ENCODE measurements at regions not wholly inside any gene's neighbourhood (a gene's known extent, or its start where the extent isn't known, plus 50 kb on each side); places are given as distances from the start of the nearest gene placed in this dataset.
A peak's percentile ranks its signal among the peaks of the same experiment; 100 is the strongest.

- peaks cover 20% of the 10 kb centered on the region for H3K4me1 Mint-ChIP-seq
Measured at GRCh38 chr12:124436366-124436765, 131.0 kb downstream of the NCOR2 start.

DNA sequence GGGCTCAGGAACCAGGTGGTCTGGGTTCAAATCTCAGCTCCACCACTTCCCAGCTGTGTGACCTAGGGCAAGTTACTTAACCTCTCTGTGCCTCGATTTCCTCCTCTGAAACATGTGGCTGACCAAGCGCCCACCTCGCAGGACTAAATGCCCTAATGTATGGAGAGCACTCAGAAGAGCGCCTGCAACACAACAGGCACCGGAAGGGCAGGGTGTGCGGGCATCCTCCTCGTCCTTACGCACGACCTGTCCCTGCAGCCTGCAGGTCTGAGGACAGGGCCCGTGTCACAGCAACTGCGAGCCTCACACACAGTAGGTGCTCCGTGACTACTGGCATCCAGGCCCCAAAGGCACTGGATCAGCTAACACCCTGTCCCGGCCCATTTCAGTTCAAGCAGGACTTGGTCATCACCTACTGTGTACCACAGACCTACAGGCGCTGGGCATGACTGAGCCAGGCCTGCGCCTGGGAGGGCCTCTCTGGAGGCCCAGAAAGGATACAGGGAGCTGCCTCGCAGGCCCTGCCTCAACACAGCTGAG, 131.5 kb downstream of the NCOR2 start:
- 95% methylated on average over 13 of the region's 16 CpGs for WGBS (ENCODE audit: insufficient coverage)
- no peak overlapping the region for H3K4me2 ChIP-seq (replicated peaks; ENCODE audit: extremely low read depth, low read length, poor library complexity, severe bottlenecking)
- peaks cover 37 to 57% of the 10 kb centered on the region in 2 donors for H3K36me3 ChIP-seq (replicated peaks in 1 of 2; ENCODE audit: control insufficient read depth in 1 of 2, insufficient read depth in 2 of 2, low read length in 2 of 2)
- no peaks in the 10 kb centered on the region for H3K27me3 ChIP-seq (ENCODE audit: control insufficient read depth in 2 of 2, insufficient read depth in 2 of 2, low read length in 2 of 2)
- H3K4me3 ChIP-seq (replicated peaks in 1 of 3; ENCODE audit: low read depth in 2 of 3, low read length in 3 of 3): no peak overlapping the region
- H3K27ac ChIP-seq (ENCODE audit: low read depth in 1 of 2, low read length in 2 of 2): no peak overlapping the region
- no peak overlapping the region for H2AFZ ChIP-seq (ENCODE audit: insufficient read depth, low read depth, low read length, poor library complexity, severe bottlenecking)
- H3K27me3 Mint-ChIP-seq (ENCODE audit: low read depth in 3 of 3): peaks cover 0 to 6% (median 0%) of the 10 kb centered on the region in 3 donors
- H3K27ac Mint-ChIP-seq: peak overlapping the region in 1 of 7 donors; percentile 70
- H3K9me3 Mint-ChIP-seq: no peaks in the 10 kb centered on the region
- TF ChIP-seq, protein P1, sequence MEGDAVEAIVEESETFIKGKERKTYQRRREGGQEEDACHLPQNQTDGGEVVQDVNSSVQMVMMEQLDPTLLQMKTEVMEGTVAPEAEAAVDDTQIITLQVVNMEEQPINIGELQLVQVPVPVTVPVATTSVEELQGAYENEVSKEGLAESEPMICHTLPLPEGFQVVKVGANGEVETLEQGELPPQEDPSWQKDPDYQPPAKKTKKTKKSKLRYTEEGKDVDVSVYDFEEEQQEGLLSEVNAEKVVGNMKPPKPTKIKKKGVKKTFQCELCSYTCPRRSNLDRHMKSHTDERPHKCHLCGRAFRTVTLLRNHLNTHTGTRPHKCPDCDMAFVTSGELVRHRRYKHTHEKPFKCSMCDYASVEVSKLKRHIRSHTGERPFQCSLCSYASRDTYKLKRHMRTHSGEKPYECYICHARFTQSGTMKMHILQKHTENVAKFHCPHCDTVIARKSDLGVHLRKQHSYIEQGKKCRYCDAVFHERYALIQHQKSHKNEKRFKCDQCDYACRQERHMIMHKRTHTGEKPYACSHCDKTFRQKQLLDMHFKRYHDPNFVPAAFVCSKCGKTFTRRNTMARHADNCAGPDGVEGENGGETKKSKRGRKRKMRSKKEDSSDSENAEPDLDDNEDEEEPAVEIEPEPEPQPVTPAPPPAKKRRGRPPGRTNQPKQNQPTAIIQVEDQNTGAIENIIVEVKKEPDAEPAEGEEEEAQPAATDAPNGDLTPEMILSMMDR (IDR thresholded peaks at IDR 0.05): no peak
- peaks cover 21% of the 10 kb centered on the region for H3K4me1 Mint-ChIP-seq
- no peak overlapping the region for H3K9ac ChIP-seq (ENCODE audit: insufficient read depth, low read length, poor library complexity, severe bottlenecking)
- intact Hi-C loops (cut with micrococcal nuclease): loop anchor here in 1 of 2 donors (5.0 kb wide), 1 partner anchor 36 kb away; no protein-coding TSS in a partner anchor
- H3K79me2 ChIP-seq (ENCODE audit: insufficient read depth, low read length): peaks cover 15% of the 10 kb centered on the region
- peaks cover 18 to 22% of the 10 kb centered on the region in 2 donors for H3K4me1 ChIP-seq (ENCODE audit: control insufficient read depth in 1 of 2, insufficient read depth in 2 of 2, low read length in 2 of 2)
- H4K20me1 ChIP-seq (ENCODE audit: insufficient read depth, low read length): peaks cover 95% of the 10 kb centered on the region
- DNase-seq: no peak
- no peak overlapping the region for H3K4me3 Mint-ChIP-seq
- no peaks in the 10 kb centered on the region for H3K9me3 ChIP-seq (replicated peaks in 1 of 2; ENCODE audit: control insufficient read depth in 1 of 2, insufficient read depth in 1 of 2, low read length in 2 of 2)
- H3K36me3 Mint-ChIP-seq: peaks cover 22 to 36% of the 10 kb centered on the region in 2 donors

More at GRCh38 chr12:124436366-124436765, 131.0 kb downstream of the NCOR2 start:
- Mint-ChIP-seq H3K4me3 (no peak overlapping the region), H3K27ac (peak overlapping the region in 2 of 7 donors; percentile 42 to 51), H3K27me3 (ENCODE audit: low read depth in 3 of 3) (peaks cover 0 to 6% (median 0%) of the 10 kb centered on the region in 3 donors), H3K9me3 (no peaks in the 10 kb centered on the region), H3K36me3 (peaks cover 23 to 38% of the 10 kb centered on the region in 2 donors)
- Histone ChIP-seq H2AFZ (ENCODE audit: insufficient read depth, low read depth, low read length, poor library complexity, severe bottlenecking) (no peak overlapping the region), H4K20me1 (ENCODE audit: insufficient read depth, low read length) (peaks cover 95% of the 10 kb centered on the region), H3K4me3 (replicated peaks in 1 of 3; ENCODE audit: low read depth in 2 of 3, low read length in 3 of 3) (no peak overlapping the region), H3K9ac (ENCODE audit: insufficient read depth, low read length, poor library complexity, severe bottlenecking) (no peak overlapping the region), H3K4me1 (ENCODE audit: control insufficient read depth in 1 of 2, insufficient read depth in 2 of 2, low read length in 2 of 2) (peaks cover 18 to 22% of the 10 kb centered on the region in 2 donors), H3K27me3 (ENCODE audit: control insufficient read depth in 2 of 2, insufficient read depth in 2 of 2, low read length in 2 of 2) (no peaks in the 10 kb centered on the region), H3K36me3 (replicated peaks in 1 of 2; ENCODE audit: control insufficient read depth in 1 of 2, insufficient read depth in 2 of 2, low read length in 2 of 2) (peaks cover 39 to 58% of the 10 kb centered on the region in 2 donors), H3K4me2 (replicated peaks; ENCODE audit: extremely low read depth, low read length, poor library complexity, severe bottlenecking) (no peak overlapping the region), H3K9me3 (replicated peaks in 1 of 2; ENCODE audit: control insufficient read depth in 1 of 2, insufficient read depth in 1 of 2, low read length in 2 of 2) (no peaks in the 10 kb centered on the region), H3K27ac (ENCODE audit: low read depth in 1 of 2, low read length in 2 of 2) (no peak overlapping the region), H3K79me2 (ENCODE audit: insufficient read depth, low read length) (peaks cover 15% of the 10 kb centered on the region)
- no peak for DNase-seq
- WGBS (ENCODE audit: insufficient coverage): 92% methylated on average over 5 of the region's 8 CpGs
- intact Hi-C loops (cut with micrococcal nuclease): loop anchor here in 1 of 2 donors (5.0 kb wide), 1 partner anchor 36 kb away; no protein-coding TSS in a partner anchor
- TF ChIP-seq, protein P1 (IDR thresholded peaks at IDR 0.05): no peak
